Chondrocyte (in vitro differentiated cells): ENCODE measurements at regions not wholly inside any gene's neighbourhood (a gene's known extent, or its start where the extent isn't known, plus 50 kb on each side); places are given as distances from the start of the nearest gene placed in this dataset.

Source experiments
- DNase-seq: peaks from one replicate; pipeline ENCODE4 v3.0.0; 2021; ENCODE audit warnings: mixed read lengths, low spot score
- H3K27ac Mint-ChIP-seq: one replicate; pipeline ENCODE4 v1.8.0; 2021; ENCODE audit warnings: mild to moderate bottlenecking, moderate library complexity, mixed read lengths; ENCODE audit not compliant: unreplicated experiment
- H3K27me3 Mint-ChIP-seq: 2 replicates; pipeline ENCODE4 v1.8.0; 2021; ENCODE audit warnings: low read depth, mixed read lengths
- H3K36me3 Mint-ChIP-seq: 2 replicates; pipeline ENCODE4 v1.8.0; 2021; ENCODE audit warnings: low read depth, mixed read lengths
- H3K4me1 Mint-ChIP-seq: 2 replicates; pipeline ENCODE4 v1.8.0; 2021; ENCODE audit warnings: low read depth, mild to moderate bottlenecking, mixed read lengths
- H3K4me3 Mint-ChIP-seq: one replicate; pipeline ENCODE4 v1.8.0; 2021; ENCODE audit warnings: mild to moderate bottlenecking, moderate library complexity, mixed read lengths; ENCODE audit not compliant: unreplicated experiment
- H3K9me3 Mint-ChIP-seq: 2 replicates; pipeline ENCODE4 v1.8.0; 2021; ENCODE audit warnings: low read depth, mixed read lengths
- CTCF ChIP-seq: fragments of 200-600 bp; sonication (generic); IDR thresholded peaks from 2 replicates; pipeline ENCODE4 v1.5.0; 2021; ENCODE audit warnings: antibody characterized with exemption, mild to moderate bottlenecking, moderate library complexity

- Mint-ChIP-seq H3K36me3 (no peaks in the 10 kb centered on the region), H3K27ac (no peak overlapping the region), H3K27me3 (no peaks in the 10 kb centered on the region), H3K4me3 (no peak overlapping the region), H3K9me3 (peaks cover 2% of the 10 kb centered on the region), H3K4me1 (no peaks in the 10 kb centered on the region)
- DNase-seq, result no peak
- TF ChIP-seq CTCF, result no peak
Observed at GRCh38 chr20:12455148-12455547, 537.5 kb downstream of the BTBD3 start.

- H3K27ac Mint-ChIP-seq, result no peak overlapping the region
- H3K9me3 Mint-ChIP-seq, result no peaks in the 10 kb centered on the region
- no peak for TF ChIP-seq CTCF
- no peaks in the 10 kb centered on the region for H3K36me3 Mint-ChIP-seq
- DNase-seq, result no peak
- no peak overlapping the region for H3K4me3 Mint-ChIP-seq
- no peaks in the 10 kb centered on the region for H3K4me1 Mint-ChIP-seq
- H3K27me3 Mint-ChIP-seq, result no peaks in the 10 kb centered on the region
Observed at GRCh38 chr20:12458241-12458640, 540.5 kb downstream of the BTBD3 start.

DNA sequence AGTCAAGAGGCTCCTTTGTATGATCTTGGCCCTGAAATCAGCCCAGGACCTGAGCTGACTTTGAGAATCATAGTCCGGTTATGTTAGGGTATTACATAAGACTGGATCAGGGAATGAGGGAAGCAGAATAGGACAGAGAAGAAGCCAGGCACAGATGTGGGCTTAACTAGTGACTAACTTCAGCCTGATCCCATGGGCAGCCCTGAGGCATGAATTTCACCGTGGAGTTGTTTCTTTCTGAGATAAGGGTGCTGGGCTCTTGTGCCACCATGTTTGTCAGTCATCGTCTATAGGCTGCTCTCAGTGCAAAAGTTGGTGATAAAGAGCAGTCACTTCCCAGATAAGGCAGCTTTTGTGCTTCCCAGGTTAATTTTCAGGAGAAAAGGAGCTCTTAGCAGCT, 544.7 kb upstream of the SPTLC3 start:
- no peak for DNase-seq
- Mint-ChIP-seq H3K27ac (no peak overlapping the region), H3K27me3 (no peaks in the 10 kb centered on the region), H3K36me3 (no peaks in the 10 kb centered on the region), H3K9me3 (no peaks in the 10 kb centered on the region), H3K4me3 (no peak overlapping the region), H3K4me1 (no peaks in the 10 kb centered on the region)
- TF ChIP-seq CTCF, result no peak

- no peak for DNase-seq
- no peak overlapping the region for H3K4me3 Mint-ChIP-seq
- no peaks in the 10 kb centered on the region for H3K27me3 Mint-ChIP-seq
- H3K9me3 Mint-ChIP-seq, result no peaks in the 10 kb centered on the region
- no peak overlapping the region for H3K27ac Mint-ChIP-seq
- H3K36me3 Mint-ChIP-seq, result no peaks in the 10 kb centered on the region
- TF ChIP-seq CTCF, result no peak
- H3K4me1 Mint-ChIP-seq, result no peaks in the 10 kb centered on the region
Observed at GRCh38 chr20:12466915-12467314, 541.9 kb upstream of the SPTLC3 start.

DNA sequence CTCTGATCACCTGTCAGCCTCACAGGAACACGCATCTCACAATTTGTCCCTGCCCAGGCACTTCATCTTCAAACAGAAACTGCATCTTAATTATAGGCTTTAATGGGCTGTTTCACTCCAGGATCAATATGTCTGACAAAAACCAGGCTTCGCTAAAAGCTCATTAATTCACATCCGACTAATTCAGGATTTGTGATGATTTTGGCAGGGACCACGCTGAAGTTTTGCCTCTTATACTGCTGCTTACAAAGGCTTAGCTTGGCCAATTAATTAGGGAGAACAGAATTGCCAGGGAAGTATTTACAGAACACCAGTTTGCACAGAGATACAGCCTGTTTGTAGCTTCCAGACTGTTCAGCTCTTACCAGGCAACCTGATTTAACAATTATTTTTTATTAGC, 541.0 kb upstream of the SPTLC3 start:
- no peak for TF ChIP-seq CTCF
- Mint-ChIP-seq H3K9me3 (no peaks in the 10 kb centered on the region), H3K4me1 (no peaks in the 10 kb centered on the region), H3K27ac (no peak overlapping the region), H3K27me3 (no peaks in the 10 kb centered on the region), H3K4me3 (no peak overlapping the region), H3K36me3 (no peaks in the 10 kb centered on the region)
- DNase-seq, result no peak
